HEK293 (cell line): ENCODE measurements at regions not wholly inside any gene's neighbourhood (a gene's known extent, or its start where the extent isn't known, plus 50 kb on each side); places are given as distances from the start of the nearest gene placed in this dataset.
"Not testable (repeated sequence)": the region's sequence is repeated elsewhere in the genome, so short reads cannot be mapped to it uniquely, and the experiment has no call there.

Experiments
- CTCF ChIA-PET: fragments of 350-600 bp; formaldehyde crosslinking; extraction: SDS; loops from one replicate; lab custom pipeline; 2021; ENCODE audit warnings: antibody characterized with exemption; lab: Yijun Ruan, JAX
- POLR2A ChIA-PET: fragments of 300-600 bp; formaldehyde crosslinking; extraction: SDS; loops from one replicate; lab custom pipeline; 2020; ENCODE audit warnings: antibody characterized with exemption, inconsistent platforms; lab: Yijun Ruan, JAX
- H3K27ac ChIP-seq: fragments of 200-500 bp; sonication (Bioruptor generic); 2 replicates; pipeline ENCODE4 v1.5.1; 2014; ENCODE audit warnings: low read depth, low read length, control low read depth, inconsistent platforms; ENCODE audit errors: extremely low read depth
- H3K36me3 ChIP-seq, 2 experiments: fragments of 200-500 bp in 1 of 2; sonication (Bioruptor generic) in 1 of 2; 1 replicate in 1 of 2; 2 replicates in 1 of 2; pipeline ENCODE4 v1.5.1; 2014 to 2017; ENCODE audit warnings: inconsistent platforms in 2 of 2, low read length in 2 of 2; ENCODE audit not compliant: control insufficient read depth in 2 of 2, insufficient read depth in 1 of 2
- H3K4me1 ChIP-seq: fragments of 200-500 bp; sonication (Bioruptor generic); 2 replicates; pipeline ENCODE4 v1.5.1; 2014; ENCODE audit warnings: mild to moderate bottlenecking, low read length, inconsistent platforms; ENCODE audit not compliant: control insufficient read depth, insufficient read depth
- H3K4me3 ChIP-seq: 2 replicates; pipeline ENCODE4 v1.5.1; 2011; ENCODE audit warnings: low read depth, mild to moderate bottlenecking, control low read depth, low read length, moderate library complexity
- H3K9me3 ChIP-seq: fragments of 200-500 bp; sonication (Bioruptor generic); 2 replicates; pipeline ENCODE4 v1.5.1; 2014; ENCODE audit warnings: low read depth, low read length, inconsistent platforms; ENCODE audit not compliant: control insufficient read depth, insufficient read depth
- GLIS1 ChIP-seq: fragments of 450-650 bp; formaldehyde crosslinking; IDR thresholded peaks from 2 replicates; pipeline ENCODE4 v1.5.1; 2016; ENCODE audit warnings: missing biosample characterization, missing genetic modification characterization
- OSR2 ChIP-seq: fragments of 450-650 bp; formaldehyde crosslinking; IDR thresholded peaks from 2 replicates; pipeline ENCODE4 v1.5.1; 2016; ENCODE audit warnings: missing biosample characterization, missing genetic modification characterization
- PRDM1 ChIP-seq: fragments of 450-650 bp; formaldehyde crosslinking; IDR thresholded peaks from 2 replicates; pipeline ENCODE4; 2016; ENCODE audit warnings: missing biosample characterization, missing genetic modification characterization
- SP2 ChIP-seq: fragments of 450-650 bp; formaldehyde crosslinking; IDR thresholded peaks from 2 replicates; pipeline ENCODE4 v1.5.1; 2016; ENCODE audit warnings: missing biosample characterization, missing genetic modification characterization
- YY2 ChIP-seq: fragments of 450-650 bp; formaldehyde crosslinking; IDR thresholded peaks from 2 replicates; pipeline ENCODE4 v1.5.1; 2016; ENCODE audit warnings: missing biosample characterization, missing genetic modification characterization
- ZEB2 ChIP-seq: fragments of 450-650 bp; formaldehyde crosslinking; IDR thresholded peaks from 2 replicates; pipeline ENCODE4 v1.5.1; 2016; ENCODE audit warnings: missing biosample characterization, missing genetic modification characterization
- ZNF169 ChIP-seq: fragments of 450-650 bp; formaldehyde crosslinking; IDR thresholded peaks from 2 replicates; pipeline ENCODE4 v1.5.1; 2016; ENCODE audit warnings: missing biosample characterization, missing genetic modification characterization
- ZNF174 ChIP-seq: fragments of 450-650 bp; formaldehyde crosslinking; IDR thresholded peaks from 2 replicates; pipeline ENCODE4 v1.5.0; 2017; ENCODE audit warnings: missing biosample characterization, mild to moderate bottlenecking, missing genetic modification characterization
- ZNF211 ChIP-seq: fragments of 450-650 bp; formaldehyde crosslinking; IDR thresholded peaks from 2 replicates; pipeline ENCODE4 v1.5.1; 2016; ENCODE audit warnings: low read depth, missing biosample characterization, missing genetic modification characterization
- ZNF366 ChIP-seq: fragments of 450-650 bp; formaldehyde crosslinking; conservative IDR thresholded peaks from 2 replicates; pipeline ENCODE4 v1.5.1; 2016; ENCODE audit warnings: missing biosample characterization, missing genetic modification characterization
- ZNF473 ChIP-seq: fragments of 450-650 bp; formaldehyde crosslinking; IDR thresholded peaks from 2 replicates; pipeline ENCODE4 v1.5.1; 2017; ENCODE audit warnings: missing biosample characterization, missing genetic modification characterization
- ZNF521 ChIP-seq: fragments of 450-650 bp; formaldehyde crosslinking; IDR thresholded peaks from 2 replicates; pipeline ENCODE4 v1.5.1; 2017; ENCODE audit warnings: missing biosample characterization, mild to moderate bottlenecking, missing genetic modification characterization
- TF ChIP-seq, protein P1 (sequence below): fragments of 450-650 bp; formaldehyde crosslinking; IDR thresholded peaks from 2 replicates; pipeline ENCODE4 v1.5.0; 2017; ENCODE audit warnings: missing biosample characterization, missing genetic modification characterization, borderline replicate concordance
- TF ChIP-seq, protein P2 (sequence below): fragments of 450-650 bp; formaldehyde crosslinking; IDR thresholded peaks from 2 replicates; pipeline ENCODE4 v1.5.1; 2016; ENCODE audit warnings: missing biosample characterization, missing genetic modification characterization
- TF ChIP-seq, protein P3 (sequence below): fragments of 450-650 bp; formaldehyde crosslinking; IDR thresholded peaks from 2 replicates; pipeline ENCODE4 v1.5.1; 2016; ENCODE audit warnings: missing biosample characterization, missing genetic modification characterization, low read depth
- TF ChIP-seq, protein P4 (sequence below): fragments of 450-650 bp; formaldehyde crosslinking; IDR thresholded peaks from 2 replicates; pipeline ENCODE4 v1.5.1; 2016; ENCODE audit warnings: missing biosample characterization, missing genetic modification characterization
- TF ChIP-seq, protein P5 (sequence below): fragments of 450-650 bp; formaldehyde crosslinking; IDR thresholded peaks from 2 replicates; pipeline ENCODE4 v1.5.1; 2017; ENCODE audit warnings: missing biosample characterization, missing genetic modification characterization

DNA sequence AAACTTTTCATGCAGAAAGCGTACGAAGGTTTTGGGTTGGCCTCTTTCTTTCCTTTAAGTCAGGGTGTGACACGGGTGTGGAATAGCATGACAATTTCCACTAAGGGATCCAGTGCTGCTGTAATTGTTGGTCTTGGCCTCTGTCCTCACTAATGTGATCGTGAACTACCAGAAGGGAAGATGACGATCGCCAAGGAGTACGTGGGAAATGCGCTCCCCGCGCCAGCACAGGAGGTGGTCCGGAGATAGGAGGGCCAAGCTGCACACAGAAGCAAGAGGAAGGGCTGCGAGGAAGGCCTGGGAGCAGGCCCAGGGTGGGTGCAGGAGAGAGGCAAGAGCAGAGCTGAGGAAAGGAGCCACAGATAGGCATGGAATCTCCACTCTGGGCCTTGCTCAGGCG, 79.7 kb upstream of the PODXL start:
- TF ChIP-seq ZNF174 (tag by site-specific recombination) (no peak), YY2 (no peak), PRDM1 (no peak), OSR2 (no peak), ZNF473 (no peak), ZEB2 (tag by site-specific recombination) (no peak), ZNF211 (tag by site-specific recombination) (no peak), ZNF521 (no peak), SP2 (tag by site-specific recombination) (no peak)
- TF ChIP-seq, protein P1, sequence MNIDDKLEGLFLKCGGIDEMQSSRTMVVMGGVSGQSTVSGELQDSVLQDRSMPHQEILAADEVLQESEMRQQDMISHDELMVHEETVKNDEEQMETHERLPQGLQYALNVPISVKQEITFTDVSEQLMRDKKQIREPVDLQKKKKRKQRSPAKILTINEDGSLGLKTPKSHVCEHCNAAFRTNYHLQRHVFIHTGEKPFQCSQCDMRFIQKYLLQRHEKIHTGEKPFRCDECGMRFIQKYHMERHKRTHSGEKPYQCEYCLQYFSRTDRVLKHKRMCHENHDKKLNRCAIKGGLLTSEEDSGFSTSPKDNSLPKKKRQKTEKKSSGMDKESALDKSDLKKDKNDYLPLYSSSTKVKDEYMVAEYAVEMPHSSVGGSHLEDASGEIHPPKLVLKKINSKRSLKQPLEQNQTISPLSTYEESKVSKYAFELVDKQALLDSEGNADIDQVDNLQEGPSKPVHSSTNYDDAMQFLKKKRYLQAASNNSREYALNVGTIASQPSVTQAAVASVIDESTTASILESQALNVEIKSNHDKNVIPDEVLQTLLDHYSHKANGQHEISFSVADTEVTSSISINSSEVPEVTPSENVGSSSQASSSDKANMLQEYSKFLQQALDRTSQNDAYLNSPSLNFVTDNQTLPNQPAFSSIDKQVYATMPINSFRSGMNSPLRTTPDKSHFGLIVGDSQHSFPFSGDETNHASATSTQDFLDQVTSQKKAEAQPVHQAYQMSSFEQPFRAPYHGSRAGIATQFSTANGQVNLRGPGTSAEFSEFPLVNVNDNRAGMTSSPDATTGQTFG (tag by site-specific recombination): no peak
- TF ChIP-seq, protein P2, sequence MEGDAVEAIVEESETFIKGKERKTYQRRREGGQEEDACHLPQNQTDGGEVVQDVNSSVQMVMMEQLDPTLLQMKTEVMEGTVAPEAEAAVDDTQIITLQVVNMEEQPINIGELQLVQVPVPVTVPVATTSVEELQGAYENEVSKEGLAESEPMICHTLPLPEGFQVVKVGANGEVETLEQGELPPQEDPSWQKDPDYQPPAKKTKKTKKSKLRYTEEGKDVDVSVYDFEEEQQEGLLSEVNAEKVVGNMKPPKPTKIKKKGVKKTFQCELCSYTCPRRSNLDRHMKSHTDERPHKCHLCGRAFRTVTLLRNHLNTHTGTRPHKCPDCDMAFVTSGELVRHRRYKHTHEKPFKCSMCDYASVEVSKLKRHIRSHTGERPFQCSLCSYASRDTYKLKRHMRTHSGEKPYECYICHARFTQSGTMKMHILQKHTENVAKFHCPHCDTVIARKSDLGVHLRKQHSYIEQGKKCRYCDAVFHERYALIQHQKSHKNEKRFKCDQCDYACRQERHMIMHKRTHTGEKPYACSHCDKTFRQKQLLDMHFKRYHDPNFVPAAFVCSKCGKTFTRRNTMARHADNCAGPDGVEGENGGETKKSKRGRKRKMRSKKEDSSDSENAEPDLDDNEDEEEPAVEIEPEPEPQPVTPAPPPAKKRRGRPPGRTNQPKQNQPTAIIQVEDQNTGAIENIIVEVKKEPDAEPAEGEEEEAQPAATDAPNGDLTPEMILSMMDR: no peak
- TF ChIP-seq, protein P3, sequence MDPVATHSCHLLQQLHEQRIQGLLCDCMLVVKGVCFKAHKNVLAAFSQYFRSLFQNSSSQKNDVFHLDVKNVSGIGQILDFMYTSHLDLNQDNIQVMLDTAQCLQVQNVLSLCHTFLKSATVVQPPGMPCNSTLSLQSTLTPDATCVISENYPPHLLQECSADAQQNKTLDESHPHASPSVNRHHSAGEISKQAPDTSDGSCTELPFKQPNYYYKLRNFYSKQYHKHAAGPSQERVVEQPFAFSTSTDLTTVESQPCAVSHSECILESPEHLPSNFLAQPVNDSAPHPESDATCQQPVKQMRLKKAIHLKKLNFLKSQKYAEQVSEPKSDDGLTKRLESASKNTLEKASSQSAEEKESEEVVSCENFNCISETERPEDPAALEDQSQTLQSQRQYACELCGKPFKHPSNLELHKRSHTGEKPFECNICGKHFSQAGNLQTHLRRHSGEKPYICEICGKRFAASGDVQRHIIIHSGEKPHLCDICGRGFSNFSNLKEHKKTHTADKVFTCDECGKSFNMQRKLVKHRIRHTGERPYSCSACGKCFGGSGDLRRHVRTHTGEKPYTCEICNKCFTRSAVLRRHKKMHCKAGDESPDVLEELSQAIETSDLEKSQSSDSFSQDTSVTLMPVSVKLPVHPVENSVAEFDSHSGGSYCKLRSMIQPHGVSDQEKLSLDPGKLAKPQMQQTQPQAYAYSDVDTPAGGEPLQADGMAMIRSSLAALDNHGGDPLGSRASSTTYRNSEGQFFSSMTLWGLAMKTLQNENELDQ: no peak
- TF ChIP-seq, protein P4, sequence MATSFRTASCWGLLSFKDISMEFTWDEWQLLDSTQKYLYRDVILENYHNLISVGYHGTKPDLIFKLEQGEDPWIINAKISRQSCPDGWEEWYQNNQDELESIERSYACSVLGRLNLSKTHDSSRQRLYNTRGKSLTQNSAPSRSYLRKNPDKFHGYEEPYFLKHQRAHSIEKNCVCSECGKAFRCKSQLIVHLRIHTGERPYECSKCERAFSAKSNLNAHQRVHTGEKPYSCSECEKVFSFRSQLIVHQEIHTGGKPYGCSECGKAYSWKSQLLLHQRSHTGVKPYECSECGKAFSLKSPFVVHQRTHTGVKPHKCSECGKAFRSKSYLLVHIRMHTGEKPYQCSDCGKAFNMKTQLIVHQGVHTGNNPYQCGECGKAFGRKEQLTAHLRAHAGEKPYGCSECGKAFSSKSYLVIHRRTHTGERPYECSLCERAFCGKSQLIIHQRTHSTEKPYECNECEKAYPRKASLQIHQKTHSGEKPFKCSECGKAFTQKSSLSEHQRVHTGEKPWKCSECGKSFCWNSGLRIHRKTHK: no peak
- Histone ChIP-seq H3K9me3 (no peaks in the 10 kb centered on the region), H3K4me1 (no peaks in the 10 kb centered on the region), H3K27ac (no peak overlapping the region), H3K4me3 (no peak overlapping the region), H3K36me3 (no peaks in the 10 kb centered on the region)
- ChIA-PET POLR2A (no interaction called here), CTCF (interaction anchor here (0.6 kb wide), 1 partner anchor 170 kb away, joined by 4 read pairs; no protein-coding TSS in a partner anchor)

DNA sequence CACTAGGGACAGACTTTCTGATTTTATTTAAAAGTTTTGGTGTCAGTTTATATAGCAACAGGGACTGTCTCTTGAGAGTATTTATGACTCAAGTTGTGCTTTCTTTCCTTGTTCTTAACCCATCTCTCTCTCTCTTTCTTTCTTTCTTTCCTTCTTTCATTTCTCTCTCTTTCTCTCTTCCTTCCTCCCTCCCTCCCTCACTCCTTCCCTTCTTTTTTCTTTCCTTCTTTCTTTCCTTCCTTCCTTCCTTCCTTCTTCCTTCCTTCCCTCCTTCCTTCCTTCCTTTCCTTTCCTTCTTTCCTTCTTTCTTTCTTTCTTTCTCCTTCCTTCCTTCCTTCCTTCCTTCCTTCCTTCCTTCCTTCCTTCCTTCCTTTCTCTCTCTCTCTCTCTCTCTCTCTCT, 77.8 kb upstream of the PODXL start:
- POLR2A ChIA-PET, H3K4me3 ChIP-seq, H3K27ac ChIP-seq, H3K36me3 ChIP-seq, H3K4me1 ChIP-seq, H3K9me3 ChIP-seq: not testable (repeated sequence)
- CTCF ChIA-PET: interaction anchor here (1.0 kb wide), 1 partner anchor 11 kb away, joined by 3 read pairs; no protein-coding TSS in a partner anchor
- peak; percentile 91 for TF ChIP-seq ZNF366

DNA sequence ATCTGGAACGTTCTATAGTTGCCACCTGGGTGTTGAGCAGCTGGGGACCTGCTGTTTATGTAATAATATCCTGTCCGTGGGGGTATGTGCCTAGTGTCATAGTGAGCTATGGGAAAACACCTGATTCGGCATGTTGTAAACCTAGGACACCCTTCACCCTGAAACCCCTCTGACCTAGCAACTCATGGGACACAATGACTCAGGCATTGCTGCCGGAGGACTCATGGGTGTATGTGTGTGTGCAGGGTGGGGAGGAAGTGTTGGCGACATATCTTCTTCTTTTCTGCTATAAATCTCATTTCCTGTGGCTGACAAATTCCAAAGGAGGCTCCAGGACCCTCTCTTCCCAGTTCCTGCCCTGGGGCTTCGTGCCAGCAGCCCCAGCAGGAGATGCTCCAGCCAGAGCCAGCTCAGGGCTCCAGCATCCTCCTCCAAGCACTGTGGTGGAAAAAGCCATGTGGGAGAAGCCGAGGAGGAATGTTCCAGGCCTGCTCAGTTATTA, 77.0 kb upstream of the PODXL start:
- Histone ChIP-seq H3K27ac (no peak overlapping the region), H3K4me3 (no peak overlapping the region), H3K4me1 (no peaks in the 10 kb centered on the region), H3K9me3 (no peaks in the 10 kb centered on the region), H3K36me3 (no peaks in the 10 kb centered on the region)
- CTCF ChIA-PET: interaction anchor here (1.0 to 1.8 kb wide), 2 partner anchors 12 to 86 kb away, joined by 3 to 4 read pairs; no protein-coding TSS in a partner anchor
- POLR2A ChIA-PET: interaction anchor here (0.5 kb wide), 1 partner anchor 101 kb away, joined by 10 read pairs; no protein-coding TSS in a partner anchor
- TF ChIP-seq GLIS1 (tag by site-specific recombination) (peak; percentile 59), ZNF169 (tag by site-specific recombination) (no peak)
- TF ChIP-seq, protein P5, sequence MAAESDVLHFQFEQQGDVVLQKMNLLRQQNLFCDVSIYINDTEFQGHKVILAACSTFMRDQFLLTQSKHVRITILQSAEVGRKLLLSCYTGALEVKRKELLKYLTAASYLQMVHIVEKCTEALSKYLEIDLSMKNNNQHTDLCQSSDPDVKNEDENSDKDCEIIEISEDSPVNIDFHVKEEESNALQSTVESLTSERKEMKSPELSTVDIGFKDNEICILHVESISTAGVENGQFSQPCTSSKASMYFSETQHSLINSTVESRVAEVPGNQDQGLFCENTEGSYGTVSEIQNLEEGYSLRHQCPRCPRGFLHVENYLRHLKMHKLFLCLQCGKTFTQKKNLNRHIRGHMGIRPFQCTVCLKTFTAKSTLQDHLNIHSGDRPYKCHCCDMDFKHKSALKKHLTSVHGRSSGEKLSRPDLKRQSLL: peak; percentile 68
